ENCODE measurements at regions not wholly inside any gene's neighbourhood (a gene's known extent, or its start where the extent isn't known, plus 50 kb on each side); places are given as distances from the start of the nearest gene placed in this dataset.

DNA sequence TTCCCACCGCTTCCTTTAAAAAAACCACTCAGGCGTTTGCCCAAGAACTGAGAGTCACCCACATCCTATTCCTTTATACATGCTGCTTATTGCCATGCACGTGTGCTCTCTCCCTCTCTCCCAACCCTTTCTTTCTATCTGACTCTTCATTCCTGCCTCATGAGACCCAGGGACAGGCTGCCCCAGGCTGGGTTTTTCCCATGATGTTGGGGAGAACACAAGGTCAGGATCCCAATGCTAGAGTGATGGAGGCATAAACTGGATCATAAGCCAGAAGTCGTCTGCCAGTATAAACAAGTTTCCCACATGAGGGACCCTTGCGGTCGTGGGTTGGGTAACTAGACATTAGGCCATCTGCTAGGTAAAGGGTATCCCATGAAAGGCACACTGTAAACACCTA lies 64.9 kb downstream of the CD2 start:
- Histone ChIP-seq H3K4me3 (ENCODE audit: low read length) (no peak overlapping the region), H3K4me1 (ENCODE audit: control insufficient read depth, insufficient read depth, low read length) (peaks cover 29% of the 10 kb centered on the region), H3K36me3 (ENCODE audit: control insufficient read depth, insufficient read depth, low read length) (no peaks in the 10 kb centered on the region), H3K27me3 (ENCODE audit: control insufficient read depth, insufficient read depth, low read length) (no peaks in the 10 kb centered on the region), H3K9me3 (ENCODE audit: control insufficient read depth, insufficient read depth, low read length) (no peaks in the 10 kb centered on the region), H3K27ac (ENCODE audit: low read length) (no peak overlapping the region)
- Mint-ChIP-seq H3K27me3 (ENCODE audit: low read depth in 2 of 2) (no peaks in the 10 kb centered on the region), H3K9me3 (peaks cover 0 to under 1% of the 10 kb centered on the region in 2 donors), H3K27ac (peak overlapping the region in 1 of 2 donors; percentile 5), H3K4me3 (no peak overlapping the region), H3K4me1 (peaks cover 23 to 29% of the 10 kb centered on the region in 2 donors), H3K36me3 (peaks cover 4% of the 10 kb centered on the region)
- WGBS (ENCODE audit: insufficient coverage) = 52% methylated on average over 6 of the region's 6 CpGs
- TF ChIP-seq, protein P1, sequence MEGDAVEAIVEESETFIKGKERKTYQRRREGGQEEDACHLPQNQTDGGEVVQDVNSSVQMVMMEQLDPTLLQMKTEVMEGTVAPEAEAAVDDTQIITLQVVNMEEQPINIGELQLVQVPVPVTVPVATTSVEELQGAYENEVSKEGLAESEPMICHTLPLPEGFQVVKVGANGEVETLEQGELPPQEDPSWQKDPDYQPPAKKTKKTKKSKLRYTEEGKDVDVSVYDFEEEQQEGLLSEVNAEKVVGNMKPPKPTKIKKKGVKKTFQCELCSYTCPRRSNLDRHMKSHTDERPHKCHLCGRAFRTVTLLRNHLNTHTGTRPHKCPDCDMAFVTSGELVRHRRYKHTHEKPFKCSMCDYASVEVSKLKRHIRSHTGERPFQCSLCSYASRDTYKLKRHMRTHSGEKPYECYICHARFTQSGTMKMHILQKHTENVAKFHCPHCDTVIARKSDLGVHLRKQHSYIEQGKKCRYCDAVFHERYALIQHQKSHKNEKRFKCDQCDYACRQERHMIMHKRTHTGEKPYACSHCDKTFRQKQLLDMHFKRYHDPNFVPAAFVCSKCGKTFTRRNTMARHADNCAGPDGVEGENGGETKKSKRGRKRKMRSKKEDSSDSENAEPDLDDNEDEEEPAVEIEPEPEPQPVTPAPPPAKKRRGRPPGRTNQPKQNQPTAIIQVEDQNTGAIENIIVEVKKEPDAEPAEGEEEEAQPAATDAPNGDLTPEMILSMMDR (IDR thresholded peaks at IDR 0.05) = no peak
- DNase-seq = no peak
- ATAC-seq = no peak
- intact Hi-C loops (cut with micrococcal nuclease) = loop anchor here (5.0 kb wide), 2 partner anchors 52 to 247 kb away; partner anchors contain the start of gene CD58

DNA sequence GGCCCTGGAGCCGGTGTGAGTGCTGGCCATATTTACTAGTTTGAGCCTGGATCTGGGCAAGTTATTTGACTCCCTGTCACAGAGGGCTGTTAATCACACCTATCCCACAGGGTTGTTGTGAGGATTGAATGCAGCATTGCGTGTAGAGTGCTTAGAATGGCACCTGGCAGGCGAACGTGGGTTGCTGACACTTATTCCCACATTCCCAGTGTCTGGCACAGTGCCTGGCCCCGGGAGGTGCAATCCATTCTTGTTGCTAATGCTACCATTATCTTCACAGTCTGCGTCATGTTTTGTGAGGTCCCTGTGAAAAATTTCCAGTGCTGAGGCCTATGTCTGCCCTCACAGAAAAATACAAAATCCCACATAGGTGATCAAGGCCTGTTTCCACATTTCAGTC lies 66.1 kb downstream of the CD2 start:
- 80% methylated on average over 6 of the region's 6 CpGs for WGBS (ENCODE audit: insufficient coverage)
- H3K9me3 ChIP-seq (ENCODE audit: control insufficient read depth, insufficient read depth, low read length) = no peaks in the 10 kb centered on the region
- H3K4me3 Mint-ChIP-seq = no peak overlapping the region
- H3K4me1 ChIP-seq (ENCODE audit: control insufficient read depth, insufficient read depth, low read length) = peaks cover 29% of the 10 kb centered on the region
- no peaks in the 10 kb centered on the region for H3K9me3 Mint-ChIP-seq
- H3K36me3 ChIP-seq (ENCODE audit: control insufficient read depth, insufficient read depth, low read length) = no peaks in the 10 kb centered on the region
- no peak for DNase-seq
- no peak overlapping the region for H3K4me3 ChIP-seq (ENCODE audit: low read length)
- no peak for ATAC-seq
- intact Hi-C loops (cut with micrococcal nuclease) = no loop called here
- no peaks in the 10 kb centered on the region for H3K36me3 Mint-ChIP-seq
- no peaks in the 10 kb centered on the region for H3K27me3 Mint-ChIP-seq (ENCODE audit: low read depth in 2 of 2)
- H3K27ac Mint-ChIP-seq = no peak overlapping the region
- H3K27ac ChIP-seq (ENCODE audit: low read length) = no peak overlapping the region
- TF ChIP-seq, protein P1 (IDR thresholded peaks at IDR 0.05) = no peak
- H3K27me3 ChIP-seq (ENCODE audit: control insufficient read depth, insufficient read depth, low read length) = no peaks in the 10 kb centered on the region
- H3K4me1 Mint-ChIP-seq = peaks cover 21 to 25% of the 10 kb centered on the region in 2 donors

DNA sequence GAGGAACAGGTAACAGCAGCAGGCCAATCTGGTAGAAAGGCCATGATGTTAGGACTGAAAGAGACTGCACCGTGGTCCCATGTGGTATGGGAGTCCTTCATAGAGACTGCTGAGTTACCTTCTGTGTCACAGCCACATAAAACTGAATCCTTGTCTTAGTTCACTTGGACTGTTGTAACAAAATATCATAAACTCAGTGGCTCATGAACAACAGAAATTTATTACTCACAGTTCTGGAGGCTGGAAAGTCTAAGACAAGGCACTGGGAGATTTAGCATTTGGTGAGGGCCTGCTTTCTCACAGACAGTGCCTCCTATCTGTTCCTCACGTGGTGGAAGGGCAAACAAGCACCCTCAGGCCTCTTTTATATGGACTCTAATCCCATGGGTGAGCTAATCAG lies 67.5 kb downstream of the CD2 start:
- Histone ChIP-seq H3K9me3 (ENCODE audit: control insufficient read depth, insufficient read depth, low read length) (no peaks in the 10 kb centered on the region), H3K27ac (ENCODE audit: low read length) (no peak overlapping the region), H3K4me1 (ENCODE audit: control insufficient read depth, insufficient read depth, low read length) (peaks cover 21% of the 10 kb centered on the region), H3K27me3 (ENCODE audit: control insufficient read depth, insufficient read depth, low read length) (no peaks in the 10 kb centered on the region), H3K36me3 (ENCODE audit: control insufficient read depth, insufficient read depth, low read length) (no peaks in the 10 kb centered on the region), H3K4me3 (ENCODE audit: low read length) (no peak overlapping the region)
- intact Hi-C loops (cut with micrococcal nuclease) = no loop called here
- WGBS (ENCODE audit: insufficient coverage) = 90% methylated on average over 2 of the region's 2 CpGs
- TF ChIP-seq, protein P1 (IDR thresholded peaks at IDR 0.05) = no peak
- Mint-ChIP-seq H3K9me3 (no peaks in the 10 kb centered on the region), H3K27me3 (ENCODE audit: low read depth in 2 of 2) (no peaks in the 10 kb centered on the region), H3K4me3 (no peak overlapping the region), H3K27ac (no peak overlapping the region), H3K36me3 (no peaks in the 10 kb centered on the region), H3K4me1 (peaks cover 15 to 21% of the 10 kb centered on the region in 2 donors)
- ATAC-seq = no peak
- no peak for DNase-seq

DNA sequence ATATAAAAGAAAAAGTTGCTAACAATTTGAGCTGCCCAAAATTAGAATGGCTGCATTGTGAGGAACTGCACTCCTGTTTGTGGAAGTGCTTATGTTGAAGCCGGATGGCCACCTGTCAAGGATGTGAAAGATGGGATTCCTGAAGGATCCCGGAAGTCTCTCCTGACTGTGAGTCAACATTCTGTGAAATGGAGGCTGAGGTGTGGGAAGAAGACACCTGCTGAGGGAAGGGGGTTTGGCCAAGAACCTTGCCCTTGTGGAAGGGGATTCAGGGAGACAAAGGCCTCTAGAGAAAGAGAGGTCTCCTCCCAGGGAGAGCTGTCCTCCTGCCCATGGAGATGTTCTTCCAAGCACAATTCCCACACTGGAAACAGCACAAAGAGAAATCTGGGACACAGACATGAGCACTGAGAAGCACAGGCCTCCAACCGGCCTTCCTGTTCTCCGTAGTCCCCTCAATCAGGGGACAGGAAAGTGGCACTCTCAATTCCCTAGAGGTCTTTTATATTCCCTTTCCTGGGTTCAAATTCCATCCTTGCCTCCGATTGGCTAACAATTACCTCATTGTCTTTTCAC lies 70.5 kb downstream of the CD2 start:
- Mint-ChIP-seq H3K36me3 (no peaks in the 10 kb centered on the region), H3K4me3 (no peak overlapping the region), H3K4me1 (peaks cover 11 to 15% of the 10 kb centered on the region in 2 donors), H3K9me3 (no peaks in the 10 kb centered on the region), H3K27me3 (ENCODE audit: low read depth in 2 of 2) (no peaks in the 10 kb centered on the region), H3K27ac (no peak overlapping the region)
- no peaks in the 10 kb centered on the region for H3K27me3 ChIP-seq (ENCODE audit: control insufficient read depth, insufficient read depth, low read length)
- intact Hi-C loops (cut with micrococcal nuclease) = no loop called here
- no peak for DNase-seq
- no peaks in the 10 kb centered on the region for H3K9me3 ChIP-seq (ENCODE audit: control insufficient read depth, insufficient read depth, low read length)
- peaks cover 7% of the 10 kb centered on the region for H3K4me1 ChIP-seq (ENCODE audit: control insufficient read depth, insufficient read depth, low read length)
- H3K27ac ChIP-seq (ENCODE audit: low read length) = no peak overlapping the region
- H3K4me3 ChIP-seq (ENCODE audit: low read length) = no peak overlapping the region
- 92% methylated on average over 5 of the region's 5 CpGs for WGBS (ENCODE audit: insufficient coverage)
- no peaks in the 10 kb centered on the region for H3K36me3 ChIP-seq (ENCODE audit: control insufficient read depth, insufficient read depth, low read length)
- ATAC-seq = no peak
- TF ChIP-seq, protein P1 (IDR thresholded peaks at IDR 0.05) = no peak
